Transverse colon (tissue), 4 donors: ENCODE measurements at regions not wholly inside any gene's neighbourhood (a gene's known extent, or its start where the extent isn't known, plus 50 kb on each side); places are given as distances from the start of the nearest gene placed in this dataset.
A peak's percentile ranks its signal among the peaks of the same experiment; 100 is the strongest.

Experiments used
- EP300 ChIP-seq: sonication (generic); formaldehyde crosslinking; IDR thresholded peaks from one replicate; pipeline ENCODE4 v1.6.1; 2017; ENCODE audit warnings: antibody characterized with exemption, low read depth
- POLR2A ChIP-seq: fragments of 450-650 bp; IDR thresholded peaks from one replicate; pipeline ENCODE4 v1.6.1; 2016; ENCODE audit warnings: antibody characterized with exemption, mild to moderate bottlenecking, moderate library complexity
- POLR2AphosphoS5 ChIP-seq, 3 donors: sonication (generic); formaldehyde crosslinking; IDR thresholded peaks; one replicate each; pipeline ENCODE4 v1.6.1; 2016; ENCODE audit warnings: antibody characterized with exemption in 3 of 3
- TF ChIP-seq, protein P1 (sequence below), 5 experiments: fragments of 200-600 bp in 3 of 5; fragments of 450-650 bp in 2 of 5; sonication (generic) in 3 of 5; IDR thresholded peaks; 1 replicate in 2 of 5; 2 replicates in 3 of 5; pipeline ENCODE4 v1.5.1; 2016 to 2017; ENCODE audit warnings: antibody characterized with exemption in 5 of 5, inconsistent platforms in 3 of 5, mild to moderate bottlenecking in 2 of 5, moderate library complexity in 1 of 5

DNA sequence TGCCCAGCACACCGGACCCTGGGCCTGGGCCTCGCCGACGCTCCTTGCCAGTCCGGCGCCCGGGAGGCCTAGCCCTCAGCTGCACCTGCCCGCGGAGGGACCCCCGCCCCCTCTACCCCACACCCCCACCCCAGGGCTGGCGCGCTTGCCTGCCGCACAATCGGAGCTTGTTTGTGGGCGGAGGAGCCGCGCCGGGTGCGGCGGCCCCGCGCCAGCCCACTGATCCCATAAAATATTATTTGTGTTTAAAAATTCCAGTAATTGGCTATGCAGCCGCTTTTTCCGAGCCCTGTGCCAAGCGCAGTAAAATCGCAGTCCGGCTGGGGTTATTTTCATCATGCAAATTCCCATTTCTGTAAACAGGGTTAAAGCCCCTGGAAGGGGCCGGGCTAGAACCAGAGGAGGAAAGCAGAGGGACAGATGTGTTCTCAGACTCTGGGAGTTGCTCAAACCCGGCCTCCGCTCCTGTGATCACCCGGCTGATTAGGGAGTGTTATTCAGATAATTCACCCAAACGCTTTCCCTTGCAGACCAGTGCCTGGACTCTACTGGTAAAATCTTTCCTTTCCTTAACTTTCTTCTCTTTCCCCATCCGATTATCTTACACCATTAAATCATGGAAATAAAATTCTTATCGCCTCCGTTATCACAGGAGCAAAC, 93.1 kb downstream of the NCR2 start:
- TF ChIP-seq, protein P1, sequence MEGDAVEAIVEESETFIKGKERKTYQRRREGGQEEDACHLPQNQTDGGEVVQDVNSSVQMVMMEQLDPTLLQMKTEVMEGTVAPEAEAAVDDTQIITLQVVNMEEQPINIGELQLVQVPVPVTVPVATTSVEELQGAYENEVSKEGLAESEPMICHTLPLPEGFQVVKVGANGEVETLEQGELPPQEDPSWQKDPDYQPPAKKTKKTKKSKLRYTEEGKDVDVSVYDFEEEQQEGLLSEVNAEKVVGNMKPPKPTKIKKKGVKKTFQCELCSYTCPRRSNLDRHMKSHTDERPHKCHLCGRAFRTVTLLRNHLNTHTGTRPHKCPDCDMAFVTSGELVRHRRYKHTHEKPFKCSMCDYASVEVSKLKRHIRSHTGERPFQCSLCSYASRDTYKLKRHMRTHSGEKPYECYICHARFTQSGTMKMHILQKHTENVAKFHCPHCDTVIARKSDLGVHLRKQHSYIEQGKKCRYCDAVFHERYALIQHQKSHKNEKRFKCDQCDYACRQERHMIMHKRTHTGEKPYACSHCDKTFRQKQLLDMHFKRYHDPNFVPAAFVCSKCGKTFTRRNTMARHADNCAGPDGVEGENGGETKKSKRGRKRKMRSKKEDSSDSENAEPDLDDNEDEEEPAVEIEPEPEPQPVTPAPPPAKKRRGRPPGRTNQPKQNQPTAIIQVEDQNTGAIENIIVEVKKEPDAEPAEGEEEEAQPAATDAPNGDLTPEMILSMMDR (IDR thresholded peaks at IDR 0.05): peak in 1 of 5 experiments; percentile 4
- TF ChIP-seq EP300: no peak
- no peak for TF ChIP-seq POLR2A
- no peak for TF ChIP-seq POLR2AphosphoS5 (IDR thresholded peaks at IDR 0.05)
